SK-N-SH (cell line): ENCODE measurements at regions not wholly inside any gene's neighbourhood (a gene's known extent, or its start where the extent isn't known, plus 50 kb on each side); places are given as distances from the start of the nearest gene placed in this dataset.
A peak's percentile ranks its signal among the peaks of the same experiment; 100 is the strongest.

Experiments
- CTCF ChIA-PET: fragments of 300-600, 350-600 bp; formaldehyde crosslinking; extraction: SDS; loops from one replicate; lab custom pipeline; 2021; lab: Yijun Ruan, JAX
- POLR2A ChIA-PET: fragments of 350-600 bp; sonication (Branson Sonifier 250); formaldehyde crosslinking; extraction: SDS; loops from one replicate; lab custom pipeline; 2020; ENCODE audit warnings: antibody characterized with exemption, inconsistent platforms; lab: Yijun Ruan, JAX
- DNase-seq: peaks from one replicate; pipeline ENCODE4 v3.0.0; 2012
- H2AFZ ChIP-seq: fragments of 200-600 bp; sonication (generic); 2 replicates; pipeline ENCODE4 v1.8.1; 2016; ENCODE audit warnings: antibody characterized with exemption, mild to moderate bottlenecking, low read depth
- H3F3A ChIP-seq: fragments of 200-600 bp; sonication (generic); replicated peaks from 2 replicates; pipeline ENCODE3; 2016; ENCODE audit warnings: antibody characterized with exemption, mild to moderate bottlenecking; ENCODE audit not compliant: insufficient read depth
- H3K27ac ChIP-seq, 2 experiments: fragments of 200-500 bp in 1 of 2; fragments of 200-600 bp in 1 of 2; sonication (Bioruptor generic) in 1 of 2; sonication (generic), shearing (Covaris generic) in 1 of 2; 2 replicates each; pipeline versions ENCODE4 v1.5.1 to v1.6.1; 2014 to 2016; ENCODE audit warnings: low read depth in 2 of 2, inconsistent platforms in 1 of 2, low read length in 1 of 2, mild to moderate bottlenecking in 1 of 2, mixed read lengths in 1 of 2
- H3K27me3 ChIP-seq: fragments of 200-600 bp; sonication (generic), shearing (Covaris generic); 2 replicates; pipeline ENCODE4 v1.6.1; 2016; ENCODE audit warnings: mixed run types; ENCODE audit not compliant: insufficient read depth
- H3K36me3 ChIP-seq, 2 experiments: fragments of 200-500 bp in 1 of 2; fragments of 200-600 bp in 1 of 2; sonication (Bioruptor generic) in 1 of 2; sonication (generic) in 1 of 2; replicated peaks in 1 of 2; 2 replicates each; pipeline versions ENCODE3 to v1.5.1; 2014 to 2016; ENCODE audit warnings: low read length in 1 of 2, mild to moderate bottlenecking in 1 of 2; ENCODE audit not compliant: insufficient read depth in 2 of 2, control insufficient read depth in 1 of 2
- H3K4me1 ChIP-seq, 2 experiments: fragments of 200-500 bp in 1 of 2; fragments of 200-600 bp in 1 of 2; sonication (Bioruptor generic) in 1 of 2; sonication (generic), shearing (Covaris generic) in 1 of 2; 2 replicates each; pipeline versions ENCODE4 v1.5.1 to v1.6.1; 2014 to 2016; ENCODE audit warnings: low read depth in 1 of 2, low read length in 1 of 2, mixed run types in 1 of 2; ENCODE audit not compliant: insufficient read depth in 2 of 2, control insufficient read depth in 1 of 2
- H3K4me2 ChIP-seq: fragments of 200-600 bp; sonication (generic), shearing (Covaris generic); 2 replicates; pipeline ENCODE4 v1.6.1; 2017; ENCODE audit warnings: mixed run types
- H3K4me3 ChIP-seq, 2 experiments: fragments of 200-500 bp in 1 of 2; fragments of 200-600 bp in 1 of 2; sonication (Bioruptor generic) in 1 of 2; sonication (generic), shearing (Covaris generic) in 1 of 2; 2 replicates each; pipeline versions ENCODE4 v1.5.1 to v1.8.1; 2014 to 2016; ENCODE audit warnings: low read depth in 2 of 2, inconsistent platforms in 1 of 2, low read length in 1 of 2, mild to moderate bottlenecking in 1 of 2, mixed read lengths in 1 of 2, moderate library complexity in 1 of 2
- H3K79me2 ChIP-seq: fragments of 200-600 bp; sonication (generic); 2 replicates; pipeline ENCODE4 v1.8.1; 2017; ENCODE audit warnings: mild to moderate bottlenecking; ENCODE audit not compliant: insufficient read depth
- H3K9ac ChIP-seq: fragments of 200-600 bp; sonication (generic); 2 replicates; pipeline ENCODE4 v1.6.1; 2017; ENCODE audit warnings: mixed run types
- H3K9me2 ChIP-seq: fragments of 200-600 bp; sonication (generic); 2 replicates; pipeline ENCODE4 v1.6.1; 2017; ENCODE audit warnings: mixed run types
- H3K9me3 ChIP-seq: fragments of 200-600 bp; sonication (generic); 2 replicates; pipeline ENCODE4 v1.6.1; 2017; ENCODE audit warnings: mixed run types, mild to moderate bottlenecking, moderate library complexity
- H4K20me1 ChIP-seq: fragments of 200-600 bp; sonication (generic); 2 replicates; pipeline ENCODE4 v1.6.1; 2017; ENCODE audit warnings: mild to moderate bottlenecking, mixed run types; ENCODE audit not compliant: insufficient read depth
- CHD2 ChIP-seq: fragments of 150-350 bp; IDR thresholded peaks from 2 replicates; pipeline ENCODE4 v1.6.1; 2018; ENCODE audit warnings: low read length; ENCODE audit not compliant: partially characterized antibody
- CTCF ChIP-seq: fragments of 200-600 bp; sonication (generic); IDR thresholded peaks from 2 replicates; pipeline ENCODE4 v1.6.1; 2017; ENCODE audit warnings: antibody characterized with exemption, mild to moderate bottlenecking, moderate library complexity
- GATA2 ChIP-seq: sonication (generic); formaldehyde crosslinking; IDR thresholded peaks from 2 replicates; pipeline ENCODE4 v1.5.0; 2020; ENCODE audit warnings: mild to moderate bottlenecking, missing genetic modification reagents
- NRF1 ChIP-seq: IDR thresholded peaks from 2 replicates; pipeline ENCODE4 v1.6.1; 2012; ENCODE audit warnings: low read depth, mild to moderate bottlenecking, low read length
- RAD21 ChIP-seq: IDR thresholded peaks from 2 replicates; pipeline ENCODE4 v1.6.1; 2012; ENCODE audit warnings: mild to moderate bottlenecking, low read length
- SMC3 ChIP-seq: IDR thresholded peaks from 2 replicates; pipeline ENCODE4 v1.6.1; 2012; ENCODE audit warnings: low read depth, low read length, improper control_type of control experiment
- YY1 ChIP-seq: IDR thresholded peaks from 2 replicates; pipeline ENCODE4 v1.4.0; 2012; ENCODE audit warnings: low read depth, mild to moderate bottlenecking
- TF ChIP-seq, protein P1 (sequence below): IDR thresholded peaks from 2 replicates; pipeline ENCODE4 v1.4.0; 2012; ENCODE audit warnings: low read depth, borderline replicate concordance
- TF ChIP-seq, protein P2 (sequence below): IDR thresholded peaks from 2 replicates; pipeline ENCODE4; 2012

DNA sequence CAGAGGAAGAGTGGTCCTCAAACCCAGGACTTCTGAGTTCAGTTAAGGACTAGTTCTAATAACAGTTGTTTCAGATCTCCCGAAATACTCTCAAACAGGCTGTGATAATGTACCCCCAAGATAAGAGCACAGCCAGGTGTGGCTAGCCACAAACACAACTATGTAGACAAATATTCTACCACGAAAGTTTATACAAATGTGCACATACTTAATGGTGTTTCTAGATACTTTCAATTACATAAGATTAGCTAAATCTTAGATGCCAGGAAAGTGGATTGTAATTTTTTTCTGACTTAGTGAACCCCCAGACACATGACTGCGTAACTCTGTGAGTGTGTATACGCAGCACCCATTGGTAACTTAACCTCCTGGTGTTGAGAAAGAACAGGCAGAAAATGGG is 270.0 kb downstream of the USP25 start (continued):
- TF ChIP-seq, protein P1, sequence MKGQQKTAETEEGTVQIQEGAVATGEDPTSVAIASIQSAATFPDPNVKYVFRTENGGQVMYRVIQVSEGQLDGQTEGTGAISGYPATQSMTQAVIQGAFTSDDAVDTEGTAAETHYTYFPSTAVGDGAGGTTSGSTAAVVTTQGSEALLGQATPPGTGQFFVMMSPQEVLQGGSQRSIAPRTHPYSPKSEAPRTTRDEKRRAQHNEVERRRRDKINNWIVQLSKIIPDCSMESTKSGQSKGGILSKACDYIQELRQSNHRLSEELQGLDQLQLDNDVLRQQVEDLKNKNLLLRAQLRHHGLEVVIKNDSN: no peak
- TF ChIP-seq CTCF (no peak), CHD2 (no peak)
- TF ChIP-seq, protein P2, sequence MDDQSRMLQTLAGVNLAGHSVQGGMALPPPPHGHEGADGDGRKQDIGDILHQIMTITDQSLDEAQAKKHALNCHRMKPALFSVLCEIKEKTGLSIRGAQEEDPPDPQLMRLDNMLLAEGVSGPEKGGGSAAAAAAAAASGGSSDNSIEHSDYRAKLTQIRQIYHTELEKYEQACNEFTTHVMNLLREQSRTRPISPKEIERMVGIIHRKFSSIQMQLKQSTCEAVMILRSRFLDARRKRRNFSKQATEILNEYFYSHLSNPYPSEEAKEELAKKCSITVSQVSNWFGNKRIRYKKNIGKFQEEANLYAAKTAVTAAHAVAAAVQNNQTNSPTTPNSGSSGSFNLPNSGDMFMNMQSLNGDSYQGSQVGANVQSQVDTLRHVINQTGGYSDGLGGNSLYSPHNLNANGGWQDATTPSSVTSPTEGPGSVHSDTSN: no peak
- TF ChIP-seq, all 33 proteins: peak for 0

- Histone ChIP-seq H3K79me2 (no peaks in the 10 kb centered on the region), H3K9me3 (no peaks in the 10 kb centered on the region), H3K9me2 (no peaks in the 10 kb centered on the region)
- TF ChIP-seq GATA2 (peak; percentile 37), SMC3 (peak; percentile 39; the same call in 1 of the 2 replicates), CTCF (peak; percentile 55), RAD21 (peak; percentile 74), NRF1 (no peak), YY1 (no peak)
- TF ChIP-seq, all 33 proteins: peak for 4
- Histone ChIP-seq H3K4me1 (no peaks in the 10 kb centered on the region; a peak in 1 of 4 replicates), H2AFZ (no peak overlapping the region), H3K27ac (no peak overlapping the region), H4K20me1 (no peaks in the 10 kb centered on the region), H3K4me2 (no peak overlapping the region), H3F3A (no peaks in the 10 kb centered on the region), H3K4me3 (no peak overlapping the region), H3K9ac (no peak overlapping the region), H3K27me3 (no peaks in the 10 kb centered on the region), H3K36me3 (no peaks in the 10 kb centered on the region)
- DNase-seq: peak; percentile 34
- ChIA-PET POLR2A (no interaction called here), CTCF (interaction anchor here (0.7 to 2.3 kb wide), 12 partner anchors 9 to 1266 kb away, joined by 3 to 14 read pairs (median 3); no protein-coding TSS in a partner anchor)
Measured at GRCh38 chr21:16002874-16003466, 273.2 kb downstream of the USP25 start.
